UCSD-AML1 (cell line): ENCODE measurements at regions not wholly inside any gene's neighbourhood (a gene's known extent, or its start where the extent isn't known, plus 50 kb on each side); places are given as distances from the start of the nearest gene placed in this dataset.
A peak's percentile ranks its signal among the peaks of the same experiment; 100 is the strongest.

ENCODE experiments used
- DNase-seq: peaks from one replicate; lab custom pipeline; 2025; ENCODE audit not compliant: unreplicated experiment; lab: John Stamatoyannopoulos, UW

DNA sequence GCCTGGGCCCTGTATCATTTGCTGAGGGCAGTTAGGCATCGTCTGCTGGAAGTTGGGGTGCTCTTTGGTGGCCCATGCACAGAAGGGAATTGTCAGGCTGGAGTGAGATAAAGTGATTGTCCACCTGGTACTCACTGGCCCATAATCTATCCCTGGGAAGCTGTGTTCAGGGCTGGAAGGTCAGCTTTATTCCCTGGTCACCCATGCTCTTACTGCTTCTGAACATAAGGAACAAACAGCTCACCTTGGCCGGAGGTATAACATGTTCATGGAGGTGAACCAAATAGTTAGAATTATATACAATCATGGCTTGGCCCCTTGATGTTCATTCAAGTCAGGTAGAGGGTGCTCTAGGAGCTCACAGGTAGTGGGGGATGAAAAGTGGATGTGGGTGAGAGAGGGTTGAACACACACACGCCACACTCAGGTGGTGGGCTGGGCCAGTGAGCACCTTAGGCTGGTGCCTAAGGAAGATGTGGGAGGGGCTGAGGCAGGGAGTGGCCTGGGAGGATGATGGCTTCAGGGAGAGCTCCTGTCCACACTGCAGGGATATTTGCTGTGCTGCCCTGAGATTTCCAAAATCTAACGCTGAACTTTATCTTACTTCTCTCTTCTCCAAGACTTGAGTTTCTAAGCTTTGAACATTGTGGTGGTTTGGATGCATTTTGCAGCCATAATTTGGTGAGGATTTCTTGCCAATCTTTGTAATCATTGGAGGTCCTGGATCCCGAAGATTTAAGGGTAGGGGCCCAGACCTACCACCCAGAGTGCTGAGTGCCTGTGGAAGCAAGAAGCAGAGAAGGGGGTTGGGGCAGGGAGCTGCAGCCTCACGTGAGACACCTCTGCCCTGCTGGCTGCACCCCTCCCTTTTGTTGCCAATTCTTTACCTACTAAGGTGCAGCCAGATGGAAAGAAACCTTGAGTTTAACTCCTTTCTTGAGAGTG, 420.6 kb downstream of the ZNF536 start:
- DNase-seq, result no peak

DNA sequence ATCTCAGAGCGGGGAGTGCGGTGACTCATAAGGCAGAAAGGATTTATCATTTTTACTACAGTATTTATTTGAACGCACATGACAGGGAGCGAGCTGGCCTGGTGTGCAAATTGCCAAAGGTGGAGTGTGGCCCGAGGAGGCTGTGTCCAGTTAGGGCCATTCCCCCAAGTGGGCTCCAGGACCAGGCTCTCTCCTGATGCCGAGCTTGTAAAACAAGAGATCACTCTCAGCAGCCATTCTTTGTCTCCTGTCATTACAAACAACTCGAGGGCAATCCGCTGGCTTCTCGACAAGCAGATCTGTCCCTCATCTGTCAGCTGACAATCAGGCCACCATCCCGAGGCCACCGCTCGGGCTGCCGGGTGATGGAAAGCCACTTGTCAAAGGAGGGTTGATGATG, 418.9 kb downstream of the ZNF536 start:
- no peak for DNase-seq

DNA sequence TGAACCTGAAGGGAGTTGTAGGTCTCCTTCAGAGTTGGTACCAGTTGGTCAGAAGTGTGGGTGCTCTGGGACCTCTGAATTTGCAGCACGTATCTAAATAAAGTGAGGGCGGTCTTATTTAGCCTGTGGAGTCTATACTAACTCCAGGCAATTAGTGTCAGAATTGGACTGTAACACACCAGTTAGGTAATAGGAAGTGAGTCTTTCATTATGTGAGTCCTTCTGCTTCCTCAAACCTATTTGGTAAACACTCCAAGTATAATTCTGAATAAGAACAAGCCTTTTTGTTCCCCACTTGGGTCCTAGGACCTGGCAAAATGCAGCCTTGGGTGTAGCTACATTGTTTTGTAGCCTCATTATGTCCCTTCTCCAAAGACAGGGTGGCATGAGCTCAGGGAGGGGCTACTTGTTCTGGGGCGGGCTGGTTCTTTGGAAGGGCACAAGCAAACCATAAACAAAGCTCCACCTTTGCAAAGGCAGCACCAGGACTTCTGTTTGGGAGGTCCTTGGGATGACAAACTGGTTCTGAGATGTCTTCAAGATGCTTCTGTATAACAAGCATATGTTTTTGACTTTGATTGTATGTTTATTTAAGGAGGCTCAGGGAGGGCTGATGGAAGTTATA, 418.0 kb downstream of the ZNF536 start:
- DNase-seq, result no peak

DNA sequence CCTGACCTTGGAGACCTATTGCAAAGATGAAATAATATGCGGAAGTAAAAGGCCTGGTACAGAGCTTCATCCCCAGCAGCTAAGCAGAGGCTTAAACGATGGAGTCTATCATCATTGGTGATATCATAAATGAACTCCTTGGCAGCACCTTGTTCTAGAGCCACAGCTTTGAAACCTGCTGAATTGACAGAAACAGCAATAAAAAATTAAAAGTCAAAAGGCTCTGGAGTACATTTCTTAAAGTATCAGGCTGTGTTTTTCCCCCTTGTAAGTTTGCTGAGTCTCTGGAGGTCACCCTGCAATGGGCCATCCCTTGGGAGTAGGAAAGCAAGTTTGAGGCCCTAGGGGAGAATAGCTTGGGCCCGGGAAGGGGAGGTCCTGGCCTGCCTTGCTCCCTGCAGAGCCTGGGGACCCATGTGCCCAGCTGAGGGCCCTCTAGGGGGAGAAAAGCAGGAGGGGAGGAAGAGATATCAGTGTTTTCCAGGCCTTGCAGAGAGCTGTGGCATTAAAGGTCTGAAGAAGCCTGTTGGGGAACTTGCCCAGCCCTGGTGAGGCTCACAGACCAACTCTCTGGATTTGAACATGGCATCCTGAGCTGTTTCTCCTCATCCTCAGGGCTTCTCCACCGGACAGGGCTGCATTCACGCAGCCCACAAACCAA, 416.1 kb downstream of the ZNF536 start:
- no peak for DNase-seq

DNA sequence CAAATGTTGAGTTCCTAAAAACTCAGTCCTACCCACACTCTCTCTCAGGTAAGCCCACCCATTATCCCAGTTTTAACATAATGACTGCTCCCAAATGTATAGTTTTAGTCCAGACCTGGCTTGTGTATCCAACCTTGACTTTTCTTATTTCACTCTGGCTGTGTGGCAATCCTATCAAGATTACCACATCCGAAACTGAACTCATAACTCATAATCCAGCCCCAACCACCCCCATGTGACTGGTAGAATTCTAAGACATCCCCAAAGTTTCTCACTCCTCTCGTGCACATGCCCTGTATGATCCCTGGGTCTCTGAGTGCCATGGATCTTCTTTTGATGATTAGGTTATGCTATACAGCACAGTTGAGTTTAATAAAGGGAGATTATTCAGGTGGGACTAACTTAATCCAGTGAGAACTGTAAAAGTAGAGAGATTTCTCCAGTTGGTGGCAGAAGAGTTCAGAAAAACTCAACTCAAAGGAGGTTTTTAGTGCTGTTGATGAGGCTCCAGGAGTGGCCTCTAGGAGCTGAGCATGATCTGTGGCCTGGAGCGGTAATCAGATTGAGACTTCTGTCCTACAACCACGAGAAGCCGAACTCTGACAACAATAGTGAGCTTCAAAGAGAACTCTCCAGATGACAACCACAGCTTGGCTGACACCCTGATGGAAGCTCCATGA, 413.4 kb downstream of the ZNF536 start:
- no peak for DNase-seq

DNA sequence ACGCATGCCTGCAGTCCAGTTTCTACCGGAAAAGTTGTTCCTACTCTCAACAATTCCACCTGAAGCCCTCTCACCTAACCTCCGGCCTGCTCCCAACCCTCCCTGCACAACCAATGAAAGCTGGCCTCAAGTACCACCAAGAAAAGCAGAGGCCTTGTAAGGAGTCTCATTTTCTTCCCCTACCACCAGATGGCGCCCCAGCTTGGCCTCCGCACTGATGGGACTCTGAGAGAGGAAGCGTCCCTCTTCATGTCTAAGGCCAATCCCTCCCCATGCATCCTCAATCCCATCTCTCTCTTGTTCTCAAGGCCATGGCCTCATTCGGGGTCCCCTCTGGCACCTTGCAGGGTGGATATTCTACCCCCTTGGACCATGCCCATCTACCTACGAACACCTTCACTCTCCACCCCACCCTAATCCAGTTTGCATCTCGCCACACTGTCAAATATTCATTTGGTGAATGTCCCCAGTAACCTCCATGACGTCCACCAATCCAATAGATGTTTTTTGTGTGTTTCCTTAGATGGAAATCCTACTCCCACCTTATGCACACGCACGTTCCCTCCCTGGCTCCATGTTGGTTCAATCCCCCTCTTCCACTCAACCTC, 412.8 kb downstream of the ZNF536 start:
- DNase-seq, result peak; percentile 66

DNA sequence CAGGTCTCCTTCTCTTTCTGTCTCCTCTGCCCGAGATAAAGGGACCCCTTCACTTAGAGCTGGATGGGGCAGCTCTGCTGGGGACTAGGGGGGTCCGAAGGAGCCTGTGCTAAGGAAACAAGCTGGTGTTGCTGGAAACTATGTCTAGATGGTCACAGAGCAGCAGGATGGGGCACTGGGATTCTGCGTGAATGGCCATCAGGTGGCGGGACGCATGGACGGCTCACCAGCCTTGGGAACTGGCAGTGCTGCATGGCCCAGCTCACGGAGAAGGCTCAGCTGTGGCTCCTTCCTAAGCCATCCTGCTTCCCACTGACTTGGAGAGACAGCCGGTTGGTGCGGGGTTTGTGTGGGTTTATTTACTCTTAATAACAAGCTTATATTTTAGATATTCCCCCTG, 411.8 kb downstream of the ZNF536 start:
- no peak for DNase-seq

DNA sequence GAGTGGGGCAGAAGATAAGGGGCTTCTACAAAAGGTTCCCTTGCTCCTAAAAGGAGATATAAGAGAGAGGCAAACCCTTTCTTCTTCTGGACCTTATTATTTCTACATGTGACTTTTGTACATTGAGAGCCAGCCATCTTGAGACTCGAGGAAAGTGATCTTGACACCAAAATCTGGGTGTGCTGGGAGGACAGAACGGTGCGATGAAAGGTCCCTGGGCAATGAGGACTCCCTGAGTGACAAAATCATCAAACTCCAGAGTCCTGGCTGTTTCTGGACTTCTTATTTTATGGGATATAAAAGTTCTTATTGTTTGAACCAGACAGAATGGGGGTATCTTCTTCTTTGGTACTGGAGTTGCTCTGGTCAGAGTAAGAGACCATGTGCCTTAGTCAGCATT, 411.0 kb downstream of the ZNF536 start:
- no peak for DNase-seq

DNA sequence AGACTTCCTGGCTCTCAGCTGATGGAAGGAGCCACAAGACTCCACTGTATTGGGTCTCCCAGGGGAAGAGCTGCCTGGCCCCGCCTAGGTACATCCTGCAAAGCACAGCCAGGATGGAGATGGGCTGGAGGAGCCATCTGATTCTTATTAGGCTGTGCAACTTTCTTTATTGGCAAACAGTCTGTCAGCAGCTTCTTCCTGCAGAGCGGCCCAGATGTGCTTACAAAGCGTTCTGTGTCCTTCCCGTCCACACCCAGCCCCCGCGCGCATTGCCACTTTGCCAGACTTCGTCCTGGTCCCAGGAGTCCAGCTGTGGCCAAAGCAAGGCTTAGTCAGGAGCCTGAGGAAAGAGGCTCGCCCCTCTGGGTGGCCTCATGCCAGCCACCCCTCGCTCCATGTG, 409.3 kb downstream of the ZNF536 start:
- no peak for DNase-seq

DNA sequence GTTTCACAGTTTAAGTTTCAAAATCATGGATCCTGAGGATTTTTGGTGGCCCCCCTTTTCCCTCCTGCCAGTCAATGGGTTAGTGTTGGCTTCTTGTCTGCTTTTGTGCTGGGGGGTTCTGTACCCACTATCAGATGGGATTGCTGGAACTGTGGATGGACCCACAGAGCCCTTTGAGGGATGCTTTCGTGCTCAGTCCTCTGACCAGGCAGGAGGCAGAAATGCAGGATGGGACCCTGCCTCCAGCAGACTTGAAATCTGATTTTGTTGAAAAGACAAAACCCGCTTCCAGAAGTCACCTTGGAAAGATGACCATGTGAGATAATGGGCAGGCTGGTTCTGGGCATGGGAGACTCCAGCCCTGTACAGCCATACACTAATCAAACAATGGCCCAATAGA, 408.9 kb downstream of the ZNF536 start:
- DNase-seq, result no peak

DNA sequence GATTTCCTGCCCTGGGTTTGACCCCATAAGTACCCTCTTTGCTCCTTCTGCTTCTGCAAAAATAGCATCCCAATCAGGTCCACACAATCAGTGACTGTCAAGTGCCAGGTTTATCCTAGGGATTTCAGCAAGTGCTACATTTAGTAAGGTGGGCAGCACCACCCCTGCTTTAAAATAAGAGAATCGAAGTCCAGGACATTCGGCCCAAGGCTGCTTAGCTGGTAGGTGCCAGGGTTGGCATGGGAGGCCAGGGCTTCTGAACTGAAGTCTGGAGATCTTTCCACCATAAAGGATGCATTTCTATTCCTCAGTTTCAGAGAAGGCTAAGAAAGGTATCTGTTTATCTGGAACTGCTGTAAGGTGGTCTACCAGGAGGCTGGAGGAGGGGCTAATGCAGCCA, 408.3 kb downstream of the ZNF536 start:
- DNase-seq, result no peak

DNA sequence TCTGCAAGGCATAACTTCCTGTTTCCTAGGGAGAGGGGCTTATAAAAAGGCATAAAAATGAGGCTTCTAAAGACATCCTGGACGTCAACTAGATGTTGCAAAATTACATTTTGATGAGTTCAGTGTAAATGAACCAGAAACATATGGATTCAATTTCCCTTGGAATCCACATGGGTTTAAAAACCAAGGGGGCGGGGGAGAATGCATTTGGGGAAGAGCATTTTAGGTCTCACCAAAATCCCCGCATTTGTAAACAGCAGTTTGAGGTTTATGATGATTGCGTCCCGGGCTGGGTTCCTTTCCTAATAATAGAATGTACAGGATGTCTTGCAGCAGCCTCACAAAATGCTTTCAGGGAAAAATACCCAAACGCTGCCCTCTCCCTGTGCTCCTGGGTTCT, 407.8 kb downstream of the ZNF536 start:
- DNase-seq, result no peak

DNA sequence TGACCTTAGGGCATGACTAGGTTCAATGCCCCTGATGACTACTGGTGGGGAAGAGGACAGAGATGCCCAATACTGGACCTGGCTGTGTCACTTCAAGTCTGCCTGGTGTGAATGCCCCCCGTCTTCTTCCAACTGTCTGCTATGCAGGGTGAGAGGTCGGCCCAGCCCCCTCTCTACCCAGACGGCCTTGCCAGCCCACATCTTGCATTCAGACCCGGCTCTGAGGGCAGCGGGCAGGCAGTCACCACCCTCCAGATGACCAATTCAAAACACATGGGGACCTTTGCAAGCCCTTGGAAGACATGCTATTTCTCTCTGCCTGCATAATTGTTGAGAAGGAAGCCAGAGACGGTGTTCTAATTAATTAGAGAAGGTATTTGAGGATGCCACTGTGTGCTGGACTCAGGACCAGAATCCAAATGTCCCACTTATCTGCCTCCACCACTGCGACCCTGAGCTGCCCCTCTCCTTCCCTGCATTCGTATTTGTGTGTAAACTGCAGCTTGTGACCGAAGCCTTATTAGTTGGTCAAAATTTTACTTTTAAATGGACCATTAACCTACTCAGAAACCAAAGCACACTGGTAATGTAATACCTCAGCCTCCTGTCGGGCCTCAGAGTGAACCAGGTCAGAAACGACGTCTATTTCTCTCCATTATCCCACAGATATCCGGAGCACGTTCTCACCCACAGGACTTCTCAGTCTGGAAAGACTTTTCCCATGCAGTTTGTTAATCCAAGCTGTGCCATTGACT, 407.0 kb downstream of the ZNF536 start:
- DNase-seq, result no peak

DNA sequence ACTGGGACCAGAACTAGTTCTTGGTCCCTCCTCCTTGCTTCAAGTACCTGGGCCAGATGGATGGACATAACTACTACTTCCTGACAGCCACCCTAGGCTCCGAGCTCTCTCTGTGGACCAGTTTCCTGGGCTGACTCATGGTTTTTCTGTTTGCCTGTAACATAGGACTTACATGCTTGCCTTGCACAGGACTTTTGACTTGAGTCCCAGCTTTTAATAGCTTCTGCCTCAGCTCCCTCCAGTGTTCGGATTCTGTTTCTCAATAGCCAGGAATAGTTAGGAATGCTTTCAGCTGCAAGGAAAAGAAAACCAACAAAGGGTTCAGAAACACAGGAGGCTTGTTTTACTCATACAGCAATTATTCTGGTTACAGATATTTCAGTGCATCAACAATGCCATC, 405.9 kb downstream of the ZNF536 start:
- DNase-seq, result no peak

DNA sequence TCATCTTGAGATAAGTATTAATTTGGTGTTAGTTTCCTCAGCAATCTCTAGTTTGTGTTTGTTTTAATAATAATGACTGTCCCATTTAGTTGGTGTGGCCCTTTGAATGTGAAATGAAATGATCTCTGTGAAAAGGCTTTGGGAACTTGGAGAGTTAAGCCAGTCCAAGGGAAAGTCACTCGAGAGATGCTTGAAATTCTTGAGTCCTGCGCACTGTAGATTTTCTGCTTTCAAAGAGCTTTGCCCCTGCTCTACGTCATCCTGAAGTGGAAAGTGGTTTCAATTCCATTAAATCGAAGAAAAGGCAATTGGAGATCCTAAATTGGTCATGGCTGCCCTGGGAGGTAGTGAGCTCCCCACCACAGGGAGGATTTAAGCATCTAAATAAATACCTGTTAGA, 403.8 kb downstream of the ZNF536 start:
- no peak for DNase-seq

DNA sequence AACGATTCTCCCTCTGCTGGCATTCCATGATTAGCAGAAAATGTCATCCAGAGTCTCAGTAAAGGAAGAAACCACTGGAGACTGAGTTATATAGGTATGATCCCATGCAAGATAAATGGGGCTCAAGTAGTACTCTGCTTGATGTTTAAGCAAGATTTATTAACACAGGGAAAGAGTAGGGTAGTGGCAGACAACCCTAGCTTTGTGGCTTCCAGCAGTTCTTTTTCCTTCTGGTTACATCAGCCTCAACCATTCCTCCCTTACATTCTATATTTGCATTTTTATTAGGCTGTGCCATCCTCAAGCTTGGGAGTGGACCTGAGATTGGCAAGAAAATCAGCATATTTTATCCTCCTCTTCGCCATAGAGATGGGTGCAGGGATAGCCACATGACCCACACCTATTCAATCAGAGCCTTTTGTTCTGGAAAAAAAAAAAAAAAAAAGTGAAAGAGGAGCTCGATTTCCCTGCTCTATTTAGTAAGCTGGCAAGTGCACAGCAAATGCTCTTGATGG, 402.1 kb downstream of the ZNF536 start:
- no peak for DNase-seq

DNA sequence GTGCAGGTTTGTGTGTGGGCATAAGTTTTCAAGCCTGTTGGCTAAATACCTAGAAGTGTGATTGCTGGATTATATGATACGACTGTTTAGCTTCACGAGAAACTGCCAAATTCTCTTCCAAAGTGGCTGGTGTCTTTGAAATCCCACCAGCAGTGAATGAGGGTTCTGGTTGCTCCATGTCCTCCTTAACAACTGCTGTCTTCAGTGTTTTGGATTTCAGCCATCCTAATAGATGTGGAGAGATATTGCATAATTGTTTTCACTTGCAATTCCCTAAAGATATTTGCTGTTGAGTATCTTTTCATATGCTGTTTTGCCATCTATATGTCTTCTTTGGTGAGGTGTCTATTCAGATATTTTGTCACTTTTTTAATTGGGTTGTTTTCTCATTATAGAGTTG, 390.5 kb downstream of the ZNF536 start:
- DNase-seq, result no peak

DNA sequence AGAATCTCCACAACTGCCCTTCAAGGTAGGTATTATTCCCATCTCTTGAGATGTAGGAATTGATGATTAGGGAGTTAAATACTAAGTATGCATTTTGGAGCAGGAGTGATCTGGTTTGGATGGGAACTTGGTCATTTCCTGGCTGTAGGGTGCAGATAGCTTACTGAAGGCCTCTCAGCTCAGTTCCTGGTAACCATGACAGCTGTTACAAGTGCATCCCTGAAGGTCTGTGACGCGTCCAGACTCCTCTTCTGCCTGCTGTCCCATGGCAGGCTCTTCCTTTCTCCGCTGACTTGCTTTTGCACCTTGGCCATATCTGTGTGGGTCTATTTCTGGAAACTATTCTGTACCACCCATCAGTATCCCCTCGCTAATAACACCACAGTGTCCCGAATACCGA, 387.8 kb downstream of the ZNF536 start:
- DNase-seq, result no peak

DNA sequence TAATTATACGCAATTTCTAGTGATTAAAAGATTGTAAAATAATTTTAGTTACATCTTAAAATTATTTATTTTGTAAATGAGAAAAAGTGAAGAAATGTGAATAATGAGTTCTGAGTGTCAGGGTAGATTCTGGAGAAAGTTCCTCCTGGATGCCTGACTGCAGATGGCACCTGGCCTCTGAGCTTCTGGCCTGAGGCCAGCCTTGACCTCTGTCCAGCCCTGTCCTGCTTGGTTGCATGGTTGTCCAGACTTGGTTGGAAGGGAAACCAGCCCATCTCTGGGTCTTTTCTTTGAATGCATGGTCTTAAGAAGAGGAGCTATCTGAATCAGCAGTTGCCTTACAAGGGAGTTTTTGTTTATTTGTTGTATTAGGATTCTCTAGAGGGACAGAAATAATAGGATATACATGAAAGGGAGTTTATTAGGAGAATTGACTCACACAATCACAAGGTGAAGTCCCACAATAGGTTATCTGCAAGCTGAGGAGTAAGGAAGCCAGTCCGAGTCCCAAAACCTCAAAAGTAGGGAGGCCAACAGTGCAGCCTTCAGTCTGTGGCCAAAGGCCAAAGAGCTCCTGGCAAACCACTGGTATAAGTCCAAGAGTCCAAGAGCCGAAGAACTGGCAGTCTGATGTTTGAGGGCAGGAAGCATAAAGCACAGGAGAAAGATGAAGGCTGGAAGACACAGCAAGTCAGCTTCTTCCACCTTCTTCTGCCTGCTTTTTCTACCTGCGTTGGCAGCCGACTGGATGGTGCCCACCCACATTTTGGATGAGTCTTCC, 385.8 kb downstream of the ZNF536 start:
- DNase-seq, result no peak
